Activated CD4-positive, alpha-beta T cell treated with anti-CD3 and anti-CD28 coated beads, Interleukin-2, amount 50 U/mL, for 48 hours (primary cell): ENCODE measurements at regions not wholly inside any gene's neighbourhood (a gene's known extent, or its start where the extent isn't known, plus 50 kb on each side); places are given as distances from the start of the nearest gene placed in this dataset.
"Not testable (repeated sequence)": the region's sequence is repeated elsewhere in the genome, so short reads cannot be mapped to it uniquely, and the experiment has no call there.

ENCODE experiments used
- DNase-seq, 2 experiments: peaks; one replicate each; pipeline ENCODE4 v3.0.0-alpha.2; 2020

DNA sequence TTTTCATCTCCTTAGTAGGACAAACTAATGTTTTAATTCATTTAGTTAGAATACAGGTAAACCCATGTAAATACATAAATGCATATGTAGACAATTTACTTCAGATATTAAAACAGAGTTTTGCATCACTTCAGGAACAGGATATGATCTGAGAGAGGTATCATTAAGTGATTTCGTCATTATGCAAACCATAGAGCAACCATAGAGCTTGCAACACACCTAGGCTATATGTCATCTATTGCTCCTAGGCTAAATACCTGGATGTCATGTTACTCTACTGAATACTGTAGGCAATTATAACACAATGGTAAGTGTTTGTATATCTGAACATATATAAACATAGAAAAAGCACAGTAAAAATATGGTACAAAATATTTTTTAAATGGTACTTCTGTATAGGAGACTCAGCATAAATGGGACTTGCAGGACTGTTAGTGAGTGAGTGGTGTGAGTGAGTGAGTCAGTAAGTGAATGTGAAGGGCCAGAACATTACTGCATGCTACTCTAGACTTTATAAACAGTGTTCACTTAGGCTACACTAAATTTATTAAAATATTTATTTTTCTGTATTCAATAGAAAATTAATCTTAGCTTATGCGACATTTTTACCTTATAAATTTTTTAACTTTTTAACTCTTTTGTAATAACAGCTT is 1377.5 kb upstream of the CDH9 start:
- DNase-seq = no peak

DNA sequence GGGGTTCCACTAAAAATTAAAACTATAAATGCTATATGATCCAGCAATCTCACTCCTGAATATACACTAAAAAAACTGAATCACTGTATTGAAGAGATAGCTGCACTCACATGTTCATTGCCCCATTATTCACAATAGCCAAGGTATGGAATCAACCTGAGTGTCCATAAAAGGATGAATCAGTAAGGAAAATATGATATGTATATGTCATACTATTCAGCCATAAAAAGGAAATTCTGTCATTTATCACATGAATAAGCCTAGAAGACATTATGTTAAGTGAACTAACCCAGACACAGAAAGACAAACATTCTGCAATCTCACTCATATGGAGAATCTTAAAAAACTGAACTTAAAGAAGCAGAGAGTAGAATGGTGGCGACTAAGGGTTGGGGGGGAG is 1376.2 kb upstream of the CDH9 start:
- DNase-seq = no peak

DNA sequence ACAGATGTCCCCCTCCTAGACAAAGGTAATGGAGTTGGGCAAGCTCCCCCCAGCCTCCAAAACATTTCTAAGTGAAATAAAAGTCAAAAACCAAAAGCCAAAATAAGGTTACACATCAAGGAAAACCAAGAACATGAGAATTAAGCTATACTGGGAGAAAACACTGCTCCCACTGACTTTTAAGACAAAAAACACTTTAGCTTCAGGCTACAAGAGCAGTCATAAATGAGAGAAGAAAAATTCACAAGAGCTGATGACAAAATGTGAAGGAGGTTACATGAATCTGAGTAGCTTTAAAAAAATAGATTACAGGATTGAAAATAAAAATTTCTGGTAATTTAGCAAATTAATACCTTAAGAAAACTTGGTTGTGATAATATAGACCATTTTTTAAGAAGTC is 1370.3 kb upstream of the CDH9 start:
- no peak for DNase-seq

- DNase-seq = no peak
These were observed 1369.8 kb upstream of the CDH9 start for GRCh38 chr5:28408186-28408585.

- no peak for DNase-seq
These were observed 1366.1 kb upstream of the CDH9 start for GRCh38 chr5:28404363-28405071.

DNA sequence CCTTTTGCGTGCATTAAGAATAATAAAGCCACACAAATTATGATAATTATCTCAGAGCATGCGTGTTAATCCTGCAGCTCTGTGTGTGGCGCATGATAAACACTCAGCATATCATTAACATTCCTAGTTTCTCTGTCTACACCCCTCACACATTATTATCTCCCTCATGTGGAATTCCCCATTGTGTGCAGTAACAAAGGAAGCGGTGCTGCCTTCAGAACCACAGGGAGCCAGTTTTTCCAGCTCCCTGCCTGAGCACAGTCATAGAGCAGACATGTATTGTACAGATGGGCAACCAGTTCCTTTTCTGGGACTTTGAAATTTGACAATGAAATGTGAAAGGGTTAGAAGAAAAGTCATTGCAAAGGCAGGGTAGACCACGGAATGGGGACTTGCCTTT is 1365.5 kb upstream of the CDH9 start:
- no peak for DNase-seq

GRCh38 chr5:28402590-28403301 is 1364.4 kb upstream of the CDH9 start:
- DNase-seq = no peak

- no peak for DNase-seq
These were observed 1361.7 kb upstream of the CDH9 start for GRCh38 chr5:28400076-28400475.

- DNase-seq = no peak
These were observed 1360.8 kb upstream of the CDH9 start for GRCh38 chr5:28399211-28399610.

- no peak for DNase-seq
These were observed 1359.8 kb upstream of the CDH9 start for GRCh38 chr5:28398185-28398584.

DNA sequence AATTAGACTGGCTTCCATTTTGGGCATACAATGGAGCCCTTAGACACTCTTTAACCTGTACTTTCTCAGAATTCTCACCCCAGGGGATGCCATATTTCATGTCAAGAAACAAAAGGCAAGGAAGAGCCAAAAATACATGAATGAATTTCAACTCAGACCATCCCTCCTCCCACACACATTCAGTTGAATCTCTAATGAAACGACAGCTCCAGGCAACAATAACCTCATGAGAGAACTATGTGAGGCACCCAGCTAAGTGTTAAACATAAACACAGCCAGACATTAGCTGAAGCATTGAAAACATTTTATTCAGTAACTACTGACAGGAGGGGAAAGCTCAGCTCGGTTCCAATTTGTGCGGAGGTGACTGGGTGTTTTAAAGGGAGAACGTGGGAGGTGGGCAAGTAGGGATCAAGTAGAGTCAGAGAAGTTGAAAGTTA is 1359.1 kb upstream of the CDH9 start:
- DNase-seq = no peak

GRCh38 chr5:28391277-28391676 is 1352.9 kb upstream of the CDH9 start:
- no peak for DNase-seq

DNA sequence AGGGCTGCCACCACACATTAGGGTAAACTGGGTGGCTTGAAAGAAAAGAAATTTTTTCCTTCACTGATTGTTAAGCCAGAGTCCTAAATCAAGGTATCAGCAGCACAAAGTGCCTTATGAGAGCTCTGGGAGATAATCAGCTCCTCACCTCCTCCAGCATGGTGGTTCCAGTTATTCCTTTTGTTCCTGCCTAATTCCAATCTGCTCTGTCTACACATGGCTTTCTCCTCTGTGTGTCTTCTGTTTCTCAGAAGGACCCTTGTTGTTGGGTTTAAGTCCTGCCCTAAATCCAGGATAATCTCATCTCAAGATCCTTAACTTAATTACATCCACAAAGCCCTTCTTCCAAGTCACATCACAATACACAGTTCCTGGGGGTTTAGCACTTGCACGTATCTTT is 1352.0 kb upstream of the CDH9 start:
- DNase-seq = no peak

- not testable (repeated sequence) for DNase-seq
These were observed 1351.3 kb upstream of the CDH9 start for GRCh38 chr5:28389727-28390126.

DNA sequence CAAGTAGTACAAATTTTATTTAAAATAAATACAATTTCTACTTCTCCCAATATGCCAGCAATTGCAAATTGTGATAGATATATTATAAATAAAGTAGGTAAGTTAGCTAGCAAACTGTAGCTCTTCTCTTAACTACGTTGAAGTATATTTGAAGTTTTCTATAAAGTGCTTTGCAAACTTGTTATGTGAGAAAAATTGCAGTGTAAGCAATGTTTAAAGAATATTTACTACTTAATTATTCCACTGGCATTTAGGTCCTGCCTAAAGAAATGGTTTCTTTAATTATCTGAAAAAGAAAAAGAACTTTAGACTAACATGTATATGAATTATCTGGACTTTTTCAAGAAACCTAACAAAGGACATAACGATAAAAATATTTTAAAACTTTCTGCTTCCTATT is 1350.0 kb upstream of the CDH9 start:
- DNase-seq = no peak

GRCh38 chr5:28386712-28387111 is 1348.3 kb upstream of the CDH9 start:
- DNase-seq = no peak

- no peak for DNase-seq
These were observed 1341.8 kb upstream of the CDH9 start for GRCh38 chr5:28380167-28380566.

DNA sequence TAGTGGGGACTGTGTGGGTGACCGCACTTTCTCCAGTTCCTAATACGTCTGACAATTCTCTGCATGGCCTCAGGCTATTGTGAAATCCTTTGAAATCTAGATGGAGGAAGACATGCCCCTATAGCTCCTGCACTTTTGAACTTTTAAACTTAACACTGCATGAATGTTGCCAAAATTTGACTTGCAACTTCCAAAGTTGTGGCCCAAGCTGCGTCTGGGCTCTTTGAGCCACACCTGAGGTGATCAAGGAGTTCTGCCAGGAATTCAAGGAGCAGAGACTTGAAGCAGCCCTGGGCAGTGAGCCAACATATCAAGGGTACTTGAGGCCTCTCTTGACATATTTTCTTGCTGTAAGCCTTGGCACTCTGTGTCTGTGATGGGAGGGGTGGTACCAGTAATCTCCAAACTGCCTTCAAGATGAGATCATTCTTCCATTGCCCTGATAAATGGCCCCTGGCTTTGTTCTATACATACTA is 1336.1 kb upstream of the CDH9 start:
- no peak for DNase-seq

DNA sequence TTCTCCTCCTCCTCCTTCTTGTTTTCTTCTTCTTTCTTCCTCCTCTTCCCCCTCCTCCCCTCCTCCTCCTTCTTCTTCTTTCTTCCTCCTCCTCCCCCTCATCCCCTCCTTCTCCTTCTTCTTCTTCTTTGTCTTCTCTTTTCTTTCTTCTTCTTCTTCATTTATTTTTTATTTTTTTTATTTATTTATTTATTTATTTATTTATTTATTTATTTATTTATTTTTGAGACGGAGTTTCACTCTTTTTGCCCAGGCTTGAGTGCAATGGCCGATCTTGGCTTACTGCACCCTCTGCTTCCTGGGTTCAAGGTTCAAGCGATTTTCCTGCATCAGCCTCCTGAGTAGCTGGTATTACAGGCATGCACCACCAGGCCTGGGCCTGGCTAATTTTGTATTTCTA is 1332.5 kb upstream of the CDH9 start:
- DNase-seq = no peak

- no peak for DNase-seq
These were observed 1331.0 kb upstream of the CDH9 start for GRCh38 chr5:28369418-28369817.

DNA sequence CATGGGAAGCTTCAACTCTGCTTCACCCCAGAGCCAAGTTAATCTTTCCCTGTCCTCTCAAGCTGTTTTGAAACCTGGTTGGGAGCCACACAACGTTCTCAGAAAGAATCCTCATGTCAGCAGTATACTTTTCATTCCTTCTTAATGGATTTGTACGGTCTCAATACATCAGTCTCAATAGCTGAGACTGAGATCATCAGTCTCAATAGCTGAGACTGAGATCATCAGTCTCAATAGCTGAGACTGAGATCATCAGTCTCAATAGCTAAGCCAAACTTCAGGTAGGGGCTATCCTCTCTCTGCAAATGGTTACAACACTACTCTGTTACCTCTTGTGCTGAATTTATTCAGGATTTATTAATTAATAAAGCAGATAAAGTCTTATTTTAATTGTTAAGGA is 1317.4 kb upstream of the CDH9 start:
- DNase-seq = no peak

GRCh38 chr5:28346696-28347095 is 1308.3 kb upstream of the CDH9 start:
- no peak for DNase-seq

- no peak for DNase-seq
These were observed 1306.5 kb upstream of the CDH9 start for GRCh38 chr5:28344836-28345433.

DNA sequence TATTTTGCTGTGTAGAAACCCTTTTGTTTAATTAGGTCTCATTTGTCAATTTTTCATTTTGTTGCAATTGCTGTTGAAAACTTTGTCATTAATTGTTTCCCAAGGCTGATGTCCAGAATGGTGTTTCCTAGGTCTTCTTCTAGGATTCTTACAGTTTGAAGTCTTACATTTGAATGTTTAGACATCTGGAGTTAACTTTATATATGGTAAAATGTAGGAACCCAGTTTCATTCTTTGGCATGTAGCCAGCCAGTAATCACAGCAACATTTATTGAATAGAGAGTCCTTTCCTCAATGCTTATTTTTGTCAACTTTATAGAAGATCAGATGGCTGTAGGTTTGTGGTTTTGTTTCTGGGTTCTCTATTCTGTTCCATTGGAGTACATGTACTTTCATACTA is 1290.8 kb upstream of the CDH9 start:
- DNase-seq = no peak
